Sigmoid colon (tissue), 4 donors: ENCODE measurements at regions not wholly inside any gene's neighbourhood (a gene's known extent, or its start where the extent isn't known, plus 50 kb on each side); places are given as distances from the start of the nearest gene placed in this dataset.

Source experiments
- EP300 ChIP-seq, 4 donors: sonication (generic); formaldehyde crosslinking; IDR thresholded peaks; one replicate each; pipeline ENCODE4 v1.6.1; 2017; ENCODE audit warnings: antibody characterized with exemption in 4 of 4
- POLR2AphosphoS5 ChIP-seq, 4 donors: sonication (generic); formaldehyde crosslinking; IDR thresholded peaks; one replicate each; pipeline ENCODE4 v1.6.1; 2017; ENCODE audit warnings: antibody characterized with exemption in 4 of 4
- TF ChIP-seq, protein P1 (sequence below), 4 experiments: fragments of 450-650 bp in 3 of 4; fragments of 200-600 bp in 1 of 4; IDR thresholded peaks; one replicate each; pipeline ENCODE4 v1.5.1; 2016 to 2019; ENCODE audit warnings: antibody characterized with exemption in 4 of 4, mild to moderate bottlenecking in 3 of 4, moderate library complexity in 2 of 4

DNA sequence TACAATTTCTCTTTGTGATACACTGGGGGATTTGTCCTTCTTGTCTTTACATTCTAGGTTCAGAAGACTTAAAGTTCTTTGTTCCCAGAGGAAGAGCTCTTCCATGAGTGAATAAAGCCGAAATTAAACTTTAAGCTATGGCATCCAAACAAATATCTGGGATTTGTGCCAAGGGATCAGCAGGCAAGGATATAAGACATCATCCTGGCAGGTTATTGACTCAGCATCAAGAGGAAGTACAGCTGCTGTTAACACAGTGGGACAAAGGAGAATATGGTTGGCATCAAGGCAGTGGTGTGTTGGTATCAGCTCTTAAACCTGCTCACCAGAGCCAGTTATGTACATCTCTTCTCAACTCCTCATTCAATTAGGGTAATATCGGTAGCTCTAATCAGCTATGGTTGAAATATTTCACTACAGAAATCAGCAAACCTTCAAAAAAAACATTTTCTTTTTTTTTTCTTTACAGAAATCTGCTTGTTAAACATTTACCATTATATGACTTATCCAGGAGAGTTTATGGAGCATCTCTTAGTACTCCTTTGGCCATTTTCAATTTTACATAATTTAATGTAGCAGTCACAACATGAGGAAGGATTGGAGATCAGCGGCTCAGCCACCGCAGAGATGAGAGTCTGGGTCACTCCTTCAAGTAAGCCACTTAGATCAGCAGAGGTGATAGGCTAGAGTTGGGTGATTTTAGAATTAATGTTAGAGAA, 1198.6 kb upstream of the EPHA6 start:
- TF ChIP-seq EP300 (IDR thresholded peaks at IDR 0.05), result no peak
- TF ChIP-seq, protein P1, sequence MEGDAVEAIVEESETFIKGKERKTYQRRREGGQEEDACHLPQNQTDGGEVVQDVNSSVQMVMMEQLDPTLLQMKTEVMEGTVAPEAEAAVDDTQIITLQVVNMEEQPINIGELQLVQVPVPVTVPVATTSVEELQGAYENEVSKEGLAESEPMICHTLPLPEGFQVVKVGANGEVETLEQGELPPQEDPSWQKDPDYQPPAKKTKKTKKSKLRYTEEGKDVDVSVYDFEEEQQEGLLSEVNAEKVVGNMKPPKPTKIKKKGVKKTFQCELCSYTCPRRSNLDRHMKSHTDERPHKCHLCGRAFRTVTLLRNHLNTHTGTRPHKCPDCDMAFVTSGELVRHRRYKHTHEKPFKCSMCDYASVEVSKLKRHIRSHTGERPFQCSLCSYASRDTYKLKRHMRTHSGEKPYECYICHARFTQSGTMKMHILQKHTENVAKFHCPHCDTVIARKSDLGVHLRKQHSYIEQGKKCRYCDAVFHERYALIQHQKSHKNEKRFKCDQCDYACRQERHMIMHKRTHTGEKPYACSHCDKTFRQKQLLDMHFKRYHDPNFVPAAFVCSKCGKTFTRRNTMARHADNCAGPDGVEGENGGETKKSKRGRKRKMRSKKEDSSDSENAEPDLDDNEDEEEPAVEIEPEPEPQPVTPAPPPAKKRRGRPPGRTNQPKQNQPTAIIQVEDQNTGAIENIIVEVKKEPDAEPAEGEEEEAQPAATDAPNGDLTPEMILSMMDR (IDR thresholded peaks at IDR 0.05), result no peak
- no peak for TF ChIP-seq POLR2AphosphoS5 (IDR thresholded peaks at IDR 0.05)
